Right cardiac atrium (tissue), 5 donors: ENCODE measurements at regions not wholly inside any gene's neighbourhood (a gene's known extent, or its start where the extent isn't known, plus 50 kb on each side); places are given as distances from the start of the nearest gene placed in this dataset.
"Not testable (repeated sequence)": the region's sequence is repeated elsewhere in the genome, so short reads cannot be mapped to it uniquely, and the experiment has no call there.

Source experiments
- ATAC-seq, 2 donors: fragments of 200-7000 bp; cut with Tn5 transposase; one replicate each; pipeline versions ENCODE4 v1.8.0 to v1.9.1; 2020; ENCODE audit warnings: moderate library complexity in 2 of 2, mild to moderate bottlenecking in 1 of 2
- DNase-seq, 3 donors: peaks; one replicate each; pipeline ENCODE4 v3.0.0-alpha.2; 2020
- H3K27ac ChIP-seq: one replicate; pipeline ENCODE4 v1.5.1; 2013; ENCODE audit warnings: mild to moderate bottlenecking, low read length, control low read depth, moderate library complexity
- H3K27me3 ChIP-seq: one replicate; pipeline ENCODE4 v1.6.1; 2013; ENCODE audit not compliant: control insufficient read depth, insufficient read depth
- H3K4me1 ChIP-seq: one replicate; pipeline ENCODE4 v1.6.1; 2013; ENCODE audit warnings: low read length; ENCODE audit not compliant: control insufficient read depth, insufficient read depth
- H3K4me3 ChIP-seq: one replicate; pipeline ENCODE4 v1.5.1; 2013; ENCODE audit warnings: low read length, control low read depth
- H3K9me3 ChIP-seq: one replicate; pipeline ENCODE4 v1.6.1; 2013; ENCODE audit warnings: low read length; ENCODE audit not compliant: control insufficient read depth
- WGBS: extraction: QIAGEN DNeasy Blood & Tissue Kit; methylation state at CpG from one replicate; pipeline ENCODE4 v1.1.7; 2013; 5-methylcytosine and 5-hydroxymethylcytosine counted together
- intact Hi-C, 4 donors: fragments of 100-400 bp; cut with DNase I; formaldehyde crosslinking; loops; one replicate each; pipeline versions ENCODE4 v1.11.0 to v1.14.0; 2022 to 2023
- donor health status: healthy with polysubstance abuse.
- donor health status: DM: no; HTN: yes; CAD: no.
- donor health status: DM: no; HTN: no; CAD: no.
- donor health status: DM: no; HTN: yes; CAD: no; lungs with severe emphysema.
- donor health status: DM: yes; HTN: yes; CAD: no.

DNA sequence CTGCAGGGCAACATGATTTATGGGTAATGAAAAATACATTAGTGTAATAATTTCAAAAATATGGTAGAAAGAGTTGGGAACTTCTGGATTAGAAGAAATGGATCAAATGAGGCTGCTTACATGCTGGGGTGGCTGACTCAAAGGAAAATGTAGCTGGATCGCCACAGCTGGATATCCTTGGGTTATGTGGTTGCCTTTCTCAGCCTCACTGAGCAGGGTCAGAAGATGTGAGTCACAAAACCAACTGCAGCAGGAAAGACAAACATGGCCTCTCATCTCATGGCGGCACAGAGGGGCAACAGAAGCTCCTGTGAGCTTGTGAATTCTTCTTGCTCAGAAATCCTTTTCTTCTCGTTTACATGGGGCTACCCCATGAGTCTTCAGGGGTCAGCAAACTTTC, 317.1 kb upstream of the SPRED2 start:
- 79% methylated on average over 3 of the region's 3 CpGs for WGBS
- no peak overlapping the region for H3K27ac ChIP-seq
- no peaks in the 10 kb centered on the region for H3K27me3 ChIP-seq
- no peak for DNase-seq
- H3K4me1 ChIP-seq, result no peaks in the 10 kb centered on the region
- H3K4me3 ChIP-seq, result no peak overlapping the region
- no peaks in the 10 kb centered on the region for H3K9me3 ChIP-seq
- ATAC-seq, result no peak
- intact Hi-C loops, result no loop called here

DNA sequence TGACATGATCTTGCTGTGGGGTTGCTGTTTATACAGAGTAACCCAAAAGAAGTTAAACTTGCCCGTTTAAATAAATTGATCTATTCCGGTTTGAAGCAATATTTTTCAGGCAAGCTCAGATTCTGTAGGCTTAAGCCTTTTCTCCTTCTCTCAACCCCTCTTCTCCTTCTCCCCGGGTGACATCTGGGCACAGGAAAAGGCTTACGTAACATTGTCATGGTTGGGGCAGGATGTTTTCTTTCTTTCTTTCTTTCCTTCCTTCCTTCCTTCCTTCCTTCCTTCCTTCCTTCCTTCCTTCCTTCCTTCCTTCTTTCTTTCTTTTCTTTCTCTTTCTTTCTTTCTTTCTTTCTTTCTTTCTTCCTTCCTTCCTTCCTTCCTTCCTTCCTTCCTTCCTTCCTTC, 315.5 kb upstream of the SPRED2 start:
- WGBS, result 76% methylated on average over 4 of the region's 4 CpGs
- H3K4me1 ChIP-seq, H3K27me3 ChIP-seq, intact Hi-C loops, DNase-seq, H3K9me3 ChIP-seq, H3K27ac ChIP-seq, ATAC-seq, H3K4me3 ChIP-seq: not testable (repeated sequence)

DNA sequence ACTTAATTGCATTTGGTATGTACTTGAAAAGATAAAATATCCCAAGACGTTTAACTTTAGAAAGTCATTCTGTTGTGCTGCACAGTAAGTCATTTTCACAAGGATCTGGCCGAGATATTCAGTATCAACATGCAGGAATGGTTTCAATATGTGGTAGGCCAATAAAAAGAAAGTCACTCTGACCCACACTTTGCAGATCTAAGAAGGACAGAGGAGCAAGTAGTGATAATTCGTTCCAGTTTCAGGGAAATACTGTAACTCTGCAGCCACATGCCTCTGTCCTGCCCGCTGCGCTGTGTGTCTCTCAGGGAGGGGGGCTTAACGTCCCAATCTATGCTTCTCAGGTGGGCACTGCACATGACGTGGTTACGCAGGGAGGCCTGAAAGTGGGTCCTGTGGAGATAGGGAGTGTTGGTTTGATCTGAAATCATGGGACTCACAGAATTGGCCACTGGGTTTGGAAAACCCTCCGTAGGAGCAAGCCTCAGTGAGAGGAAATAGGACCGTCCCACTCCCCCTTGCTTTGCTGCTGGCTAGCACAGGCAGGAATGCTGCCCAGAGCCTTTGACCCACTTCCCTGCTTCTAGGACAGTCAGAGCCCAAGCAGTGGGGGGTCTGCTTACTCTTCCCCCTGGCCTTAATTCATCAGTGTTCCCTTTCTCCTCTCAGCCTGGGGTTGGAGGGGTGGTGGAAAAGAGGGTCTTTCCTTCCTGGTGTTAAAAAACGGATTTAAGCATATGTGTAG, 314.7 kb upstream of the SPRED2 start:
- Histone ChIP-seq H3K27me3 (no peaks in the 10 kb centered on the region), H3K27ac (no peak overlapping the region), H3K4me1 (no peaks in the 10 kb centered on the region), H3K4me3 (no peak overlapping the region), H3K9me3 (no peaks in the 10 kb centered on the region)
- 50% methylated on average over 11 of the region's 11 CpGs for WGBS
- ATAC-seq, result peak; percentile 87
- peak; percentile 43 to 74 (median 64) for DNase-seq
- intact Hi-C loops, result no loop called here

DNA sequence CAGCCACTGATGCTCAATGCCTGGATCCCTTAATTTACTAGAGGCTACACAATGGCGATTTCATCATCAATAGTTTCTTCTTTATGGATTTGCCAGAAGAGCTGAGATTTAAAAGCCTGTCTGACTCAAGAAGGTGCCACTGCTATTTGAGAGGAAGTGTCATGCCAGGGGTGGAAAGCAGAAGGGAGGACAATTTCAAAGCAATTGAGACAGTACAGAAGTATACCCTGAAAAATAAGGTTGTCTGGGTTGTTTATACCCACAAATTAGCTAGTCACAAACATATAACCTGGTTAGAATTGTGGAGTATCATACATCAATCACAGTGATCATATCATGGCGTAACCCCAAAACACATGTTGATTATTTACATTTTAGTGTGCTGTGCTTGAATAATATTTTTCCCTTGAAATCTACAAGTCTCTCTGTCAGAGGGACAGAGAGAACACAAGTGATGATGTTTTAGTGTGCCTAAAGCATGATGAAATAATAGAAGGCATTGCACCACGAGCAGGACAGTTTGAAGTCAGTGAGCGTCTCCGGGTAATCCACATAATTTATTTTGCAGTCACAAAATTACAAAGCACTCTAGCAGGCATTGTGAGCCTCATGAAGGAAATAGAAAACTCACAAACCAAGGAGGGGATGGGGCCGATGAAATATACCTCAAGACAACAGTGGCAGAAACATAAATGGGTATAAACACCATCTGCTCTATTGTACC, 312.2 kb upstream of the SPRED2 start:
- no peaks in the 10 kb centered on the region for H3K27me3 ChIP-seq
- 89% methylated on average over 6 of the region's 6 CpGs for WGBS
- no peak overlapping the region for H3K27ac ChIP-seq
- intact Hi-C loops, result no loop called here
- ATAC-seq, result no peak
- no peak overlapping the region for H3K4me3 ChIP-seq
- no peak for DNase-seq
- no peaks in the 10 kb centered on the region for H3K4me1 ChIP-seq
- H3K9me3 ChIP-seq, result no peaks in the 10 kb centered on the region

DNA sequence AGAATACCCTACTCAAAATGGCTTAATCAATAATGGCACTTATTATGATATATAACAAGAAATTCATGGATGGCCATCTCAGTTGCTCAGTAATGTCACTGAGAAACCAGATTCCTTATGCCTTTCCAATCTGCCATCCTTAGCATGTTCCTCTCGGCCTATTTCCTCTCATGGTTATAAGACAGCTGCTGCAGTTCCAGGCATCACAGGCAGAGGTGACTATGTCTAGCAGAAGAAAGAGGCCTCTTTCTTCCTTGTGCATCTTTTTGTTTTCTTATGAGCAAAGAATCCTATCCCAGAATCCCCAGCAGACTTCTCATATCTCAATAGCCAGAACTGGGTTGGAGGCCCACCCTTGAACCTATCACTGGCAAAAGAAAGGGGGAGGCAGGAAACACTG, 310.6 kb upstream of the SPRED2 start:
- Histone ChIP-seq H3K4me3 (no peak overlapping the region), H3K4me1 (no peaks in the 10 kb centered on the region), H3K9me3 (no peaks in the 10 kb centered on the region), H3K27ac (no peak overlapping the region), H3K27me3 (no peaks in the 10 kb centered on the region)
- intact Hi-C loops, result no loop called here
- 81% methylated on average over 1 of the region's 1 CpG for WGBS
- DNase-seq (no peak), ATAC-seq (no peak)

DNA sequence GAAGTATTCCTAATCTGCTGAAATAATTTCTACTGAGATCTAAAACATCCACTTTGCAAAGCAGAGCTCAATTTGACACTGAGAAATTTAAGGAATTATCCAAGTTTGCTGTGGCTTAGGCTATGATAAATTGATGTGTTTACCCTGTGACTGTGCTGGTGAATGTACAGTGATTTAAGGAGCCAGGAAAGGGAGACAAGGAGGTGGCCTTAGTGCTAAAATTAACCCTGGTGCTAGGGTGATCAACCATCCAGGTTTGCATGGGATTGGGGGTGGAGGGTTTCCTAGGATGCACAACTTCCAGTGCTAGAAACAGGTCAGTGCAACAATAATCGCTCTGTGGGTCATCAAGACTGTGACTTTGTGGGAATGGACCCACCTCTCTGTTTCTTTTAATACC, 307.5 kb upstream of the SPRED2 start:
- ATAC-seq (no peak), DNase-seq (no peak)
- 92% methylated on average over 1 of the region's 1 CpG for WGBS
- Histone ChIP-seq H3K4me3 (no peak overlapping the region), H3K27me3 (no peaks in the 10 kb centered on the region), H3K9me3 (no peaks in the 10 kb centered on the region), H3K27ac (no peak overlapping the region), H3K4me1 (no peaks in the 10 kb centered on the region)
- intact Hi-C loops, result no loop called here

DNA sequence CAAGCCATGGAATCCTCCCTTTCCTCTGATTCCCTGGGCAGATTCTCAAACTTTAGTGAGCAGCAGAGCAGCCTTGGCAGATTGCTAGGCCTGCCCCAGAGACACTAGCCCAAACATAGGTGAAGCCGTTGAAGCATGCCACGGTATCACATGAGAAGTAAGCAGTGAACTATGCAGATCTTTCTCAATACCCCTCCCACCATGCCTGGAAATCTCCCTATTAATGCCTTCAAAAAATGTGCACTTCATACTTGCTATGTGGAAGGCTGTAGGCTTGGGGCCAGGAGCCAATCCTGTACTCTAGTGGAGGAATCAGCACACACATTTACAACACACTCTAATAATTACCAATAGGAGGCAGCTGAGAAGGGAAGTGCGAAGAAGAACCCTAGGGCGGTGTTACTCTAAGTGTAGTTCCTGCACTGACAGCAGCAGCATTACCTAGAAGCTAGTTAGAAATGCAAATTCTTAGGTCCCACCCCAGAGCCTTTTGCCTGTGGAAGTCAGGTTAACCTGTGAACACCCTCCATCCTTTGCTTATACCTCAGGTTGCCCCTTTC, 305.1 kb upstream of the SPRED2 start:
- WGBS, result 87% methylated on average over 4 of the region's 4 CpGs
- no peak for ATAC-seq
- no peaks in the 10 kb centered on the region for H3K27me3 ChIP-seq
- DNase-seq, result no peak
- H3K4me3 ChIP-seq, result no peak overlapping the region
- no peak overlapping the region for H3K27ac ChIP-seq
- H3K4me1 ChIP-seq, result no peaks in the 10 kb centered on the region
- H3K9me3 ChIP-seq, result no peaks in the 10 kb centered on the region
- intact Hi-C loops, result no loop called here

DNA sequence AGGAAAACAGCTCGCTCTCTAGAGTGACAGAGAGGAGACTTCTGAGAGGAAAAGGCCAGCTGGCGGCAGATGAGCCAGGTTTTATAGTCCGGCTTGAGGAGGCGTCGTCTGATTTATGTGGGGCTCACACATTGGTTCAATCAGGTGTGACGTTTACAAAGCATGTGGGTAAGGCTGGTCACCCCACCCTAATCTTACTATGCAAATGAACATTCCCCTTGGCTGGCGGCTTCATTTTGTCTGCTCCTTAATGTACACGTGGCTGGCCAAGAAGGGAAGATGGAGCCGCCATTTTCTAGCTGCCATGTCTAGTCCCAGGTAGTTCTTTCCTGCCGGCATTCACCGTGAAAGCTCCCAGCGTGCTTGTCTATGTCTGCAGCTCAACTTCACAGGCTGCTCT, 299.1 kb upstream of the SPRED2 start:
- intact Hi-C loops, result no loop called here
- Histone ChIP-seq H3K27me3 (no peaks in the 10 kb centered on the region), H3K27ac (no peak overlapping the region), H3K4me1 (no peaks in the 10 kb centered on the region), H3K9me3 (no peaks in the 10 kb centered on the region), H3K4me3 (no peak overlapping the region)
- ATAC-seq (no peak), DNase-seq (no peak)
- 88% methylated on average over 12 of the region's 12 CpGs for WGBS

DNA sequence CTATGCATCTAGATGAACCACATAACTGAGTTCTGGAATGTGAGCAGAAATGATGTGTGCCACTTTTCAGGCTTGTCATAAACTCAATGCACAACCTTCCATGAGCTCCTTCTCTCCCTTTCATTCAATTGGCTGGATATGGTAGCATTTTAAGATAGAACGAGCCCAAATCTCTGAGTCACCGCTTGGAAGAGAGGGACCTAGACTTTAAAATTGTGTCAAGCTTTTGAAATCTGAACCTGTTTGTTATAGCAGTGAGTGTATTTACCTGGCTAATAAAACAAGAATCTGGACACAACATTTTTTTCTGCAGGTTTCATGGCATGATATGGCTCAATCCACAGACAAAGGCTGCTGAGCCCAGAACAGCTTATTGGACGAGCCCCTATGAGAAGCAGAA, 297.8 kb upstream of the SPRED2 start:
- intact Hi-C loops, result no loop called here
- no peaks in the 10 kb centered on the region for H3K4me1 ChIP-seq
- H3K4me3 ChIP-seq, result no peak overlapping the region
- H3K9me3 ChIP-seq, result no peaks in the 10 kb centered on the region
- WGBS, result 84% methylated on average over 3 of the region's 3 CpGs
- no peak for ATAC-seq
- DNase-seq, result no peak
- H3K27me3 ChIP-seq, result no peaks in the 10 kb centered on the region
- no peak overlapping the region for H3K27ac ChIP-seq

DNA sequence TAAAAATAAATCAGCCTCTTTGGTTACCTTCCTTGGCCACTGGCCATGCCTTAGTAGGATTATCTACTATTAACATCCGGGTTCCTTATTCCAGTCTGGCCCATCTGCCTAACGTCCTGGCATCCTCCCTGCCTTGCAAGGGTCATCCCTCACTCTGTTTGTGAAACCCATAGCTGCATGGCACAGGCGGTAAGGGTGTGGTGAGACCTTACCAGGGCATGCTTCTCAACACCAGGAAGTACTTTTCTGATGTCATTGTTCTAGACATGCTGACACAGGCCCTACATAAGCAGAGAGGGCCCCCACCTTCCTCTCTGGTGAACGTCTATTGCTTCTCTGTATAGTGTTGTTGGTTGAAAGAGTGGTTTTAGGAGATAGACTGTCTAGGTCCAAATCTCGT, 296.8 kb upstream of the SPRED2 start:
- Histone ChIP-seq H3K4me3 (no peak overlapping the region), H3K27me3 (no peaks in the 10 kb centered on the region), H3K4me1 (no peaks in the 10 kb centered on the region), H3K9me3 (no peaks in the 10 kb centered on the region), H3K27ac (no peak overlapping the region)
- no peak for ATAC-seq
- intact Hi-C loops, result no loop called here
- DNase-seq, result no peak
- 76% methylated on average over 5 of the region's 5 CpGs for WGBS

DNA sequence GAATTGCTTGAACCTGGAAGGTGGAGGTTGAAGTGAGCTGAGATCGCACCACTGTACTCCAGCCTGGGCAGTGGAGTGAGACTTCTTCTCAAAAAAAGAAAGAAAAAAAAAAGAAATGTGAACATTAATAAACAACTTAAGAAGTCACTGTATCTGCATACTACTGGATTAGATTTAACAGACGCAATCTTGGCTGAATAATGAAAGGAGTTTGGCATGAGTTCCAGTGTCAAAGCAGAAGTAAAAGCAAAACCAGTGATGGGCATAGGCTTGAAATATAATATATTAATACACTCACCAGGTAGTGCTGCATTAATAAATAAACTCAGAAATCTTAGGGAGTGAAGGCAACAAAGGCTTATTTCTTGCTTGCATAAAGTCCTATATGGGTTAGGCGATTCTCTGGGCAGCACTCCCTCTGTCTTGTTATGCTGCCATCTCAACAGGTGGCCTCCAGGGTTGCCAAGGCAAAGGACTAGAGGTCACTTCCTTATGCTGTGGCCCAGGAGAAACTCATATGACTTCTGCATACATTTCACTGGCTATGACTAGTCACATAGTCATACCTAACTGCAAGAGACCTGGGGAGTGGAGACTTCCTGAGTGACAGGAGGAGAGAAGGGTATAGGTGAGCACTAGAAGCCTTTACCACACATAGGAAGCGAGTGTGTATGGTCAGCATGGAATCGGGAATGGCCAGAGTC, 296.2 kb upstream of the SPRED2 start:
- Histone ChIP-seq H3K4me1 (no peaks in the 10 kb centered on the region), H3K27me3 (no peaks in the 10 kb centered on the region), H3K27ac (no peak overlapping the region), H3K9me3 (no peaks in the 10 kb centered on the region), H3K4me3 (no peak overlapping the region)
- intact Hi-C loops, result no loop called here
- ATAC-seq (no peak), DNase-seq (no peak)
- 79% methylated on average over 5 of the region's 5 CpGs for WGBS
